ENCODE measurements at regions not wholly inside any gene's neighbourhood (a gene's known extent, or its start where the extent isn't known, plus 50 kb on each side); places are given as distances from the start of the nearest gene placed in this dataset.

GRCh38 chr4:186902361-186902760 lies 178.7 kb upstream of the FAT1 start:
- H3K27me3 ChIP-seq = no peaks in the 10 kb centered on the region
- no peaks in the 10 kb centered on the region for H3K36me3 ChIP-seq
- no peak for TF ChIP-seq CTCF (IDR thresholded peaks at IDR 0.05; ENCODE audit: low read depth, low read length)
- no peak overlapping the region for H3K27ac ChIP-seq
- H3K9me3 ChIP-seq (ENCODE audit: low read depth) = no peaks in the 10 kb centered on the region
- H3K4me1 ChIP-seq (ENCODE audit: low read depth) = no peaks in the 10 kb centered on the region
- no peak overlapping the region for H3K4me3 ChIP-seq
- DNase-seq (ENCODE audit: low read depth in 1 of 2, low spot score in 1 of 2) = no peak

DNA sequence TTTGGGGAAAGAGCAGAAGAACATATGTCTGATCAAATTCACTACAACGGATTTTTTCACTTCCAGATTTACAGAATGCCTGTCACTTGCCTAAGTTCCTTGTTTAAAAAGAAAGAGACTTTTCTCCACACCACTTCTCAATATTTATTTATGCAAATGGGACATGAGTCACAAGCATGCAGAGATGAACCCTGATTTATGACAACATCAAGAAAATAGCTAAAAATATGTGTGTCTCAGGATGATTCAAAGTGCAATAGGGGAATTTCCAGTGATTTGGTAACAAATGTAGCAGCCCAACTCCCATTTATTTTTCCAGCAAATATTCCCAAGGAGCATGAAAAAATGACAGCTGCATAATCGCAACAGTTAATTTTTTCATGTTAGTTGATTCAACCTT lies 180.4 kb upstream of the FAT1 start:
- Histone ChIP-seq H3K36me3 (no peaks in the 10 kb centered on the region), H3K4me1 (ENCODE audit: low read depth) (no peaks in the 10 kb centered on the region), H3K9me3 (ENCODE audit: low read depth) (no peaks in the 10 kb centered on the region), H3K27ac (no peak overlapping the region), H3K4me3 (no peak overlapping the region), H3K27me3 (no peaks in the 10 kb centered on the region)
- TF ChIP-seq CTCF (IDR thresholded peaks at IDR 0.05; ENCODE audit: low read depth, low read length) = no peak
- DNase-seq (ENCODE audit: low read depth in 1 of 2, low spot score in 1 of 2) = peak in 1 of 2 donors; percentile 73

DNA sequence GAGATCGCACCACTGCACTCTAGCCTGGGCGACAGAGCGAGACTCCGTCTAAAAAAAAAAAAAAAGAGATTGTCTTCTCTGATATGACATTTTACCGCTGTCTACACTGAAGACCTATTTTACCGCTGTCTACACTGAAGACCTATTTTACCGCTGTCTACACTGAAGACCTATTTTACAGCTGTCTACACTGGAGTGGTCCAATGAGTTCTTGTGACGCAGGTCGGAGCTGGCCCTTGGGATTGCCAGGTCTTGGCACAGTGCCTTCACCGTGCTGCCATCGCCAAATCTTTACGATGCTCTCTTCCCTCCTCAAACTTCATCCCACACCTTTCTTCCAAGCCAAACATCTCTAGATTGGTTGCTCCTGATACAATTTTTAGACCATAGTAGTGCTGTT lies 183.1 kb upstream of the FAT1 start:
- Histone ChIP-seq H3K4me3 (no peak overlapping the region), H3K27me3 (no peaks in the 10 kb centered on the region), H3K4me1 (ENCODE audit: low read depth) (no peaks in the 10 kb centered on the region), H3K36me3 (no peaks in the 10 kb centered on the region), H3K27ac (no peak overlapping the region), H3K9me3 (ENCODE audit: low read depth) (no peaks in the 10 kb centered on the region)
- TF ChIP-seq CTCF (IDR thresholded peaks at IDR 0.05; ENCODE audit: low read depth, low read length) = no peak
- DNase-seq (ENCODE audit: low read depth in 1 of 2, low spot score in 1 of 2) = no peak

DNA sequence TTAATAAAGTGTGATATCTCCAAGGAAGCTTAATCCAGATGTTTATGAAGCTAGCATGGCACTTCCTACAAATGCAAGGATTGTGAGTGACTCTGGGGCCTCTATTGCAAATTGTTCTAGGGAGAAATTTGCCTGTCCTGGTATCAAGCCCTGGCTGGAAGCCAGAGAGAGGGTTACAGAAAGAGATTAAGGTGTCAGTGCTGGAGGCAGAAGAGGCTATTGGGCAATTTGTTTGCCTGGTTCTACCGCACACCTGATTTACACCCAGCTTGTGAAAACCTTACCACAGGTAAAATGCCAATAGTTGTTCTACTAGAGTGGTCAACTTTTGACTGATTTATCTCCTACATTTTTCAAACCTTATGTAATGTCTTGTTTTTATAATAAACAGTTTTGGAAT lies 186.7 kb upstream of the FAT1 start:
- H3K27ac ChIP-seq = no peak overlapping the region
- H3K4me1 ChIP-seq (ENCODE audit: low read depth) = no peaks in the 10 kb centered on the region
- no peaks in the 10 kb centered on the region for H3K36me3 ChIP-seq
- no peak for DNase-seq (ENCODE audit: low read depth in 1 of 2, low spot score in 1 of 2)
- no peaks in the 10 kb centered on the region for H3K9me3 ChIP-seq (ENCODE audit: low read depth)
- TF ChIP-seq CTCF (IDR thresholded peaks at IDR 0.05; ENCODE audit: low read depth, low read length) = no peak
- no peak overlapping the region for H3K4me3 ChIP-seq
- no peaks in the 10 kb centered on the region for H3K27me3 ChIP-seq

DNA sequence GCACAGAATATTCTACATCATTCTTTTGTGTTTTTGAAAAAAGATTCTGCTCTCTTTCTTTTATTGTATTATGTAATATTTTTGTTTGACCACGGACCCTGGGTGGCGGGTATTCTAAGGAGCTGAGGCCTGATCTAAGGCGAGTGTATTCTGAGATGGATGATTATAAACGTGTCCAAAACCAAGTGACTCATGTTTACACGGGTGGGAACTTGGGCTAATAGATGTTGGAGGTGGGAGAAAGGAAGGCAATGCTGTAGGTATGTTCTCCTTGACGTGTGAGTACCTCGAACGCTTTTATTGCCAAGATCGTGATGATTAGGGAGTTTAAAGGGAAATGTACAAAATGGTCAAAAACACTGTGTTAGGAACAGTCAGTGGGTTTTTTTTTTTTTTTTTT lies 188.9 kb upstream of the FAT1 start:
- Histone ChIP-seq H3K36me3 (no peaks in the 10 kb centered on the region), H3K27ac (no peak overlapping the region), H3K4me3 (no peak overlapping the region), H3K27me3 (no peaks in the 10 kb centered on the region), H3K4me1 (ENCODE audit: low read depth) (no peaks in the 10 kb centered on the region), H3K9me3 (ENCODE audit: low read depth) (no peaks in the 10 kb centered on the region)
- DNase-seq (ENCODE audit: low read depth in 1 of 2, low spot score in 1 of 2) = no peak
- no peak for TF ChIP-seq CTCF (IDR thresholded peaks at IDR 0.05; ENCODE audit: low read depth, low read length)

DNA sequence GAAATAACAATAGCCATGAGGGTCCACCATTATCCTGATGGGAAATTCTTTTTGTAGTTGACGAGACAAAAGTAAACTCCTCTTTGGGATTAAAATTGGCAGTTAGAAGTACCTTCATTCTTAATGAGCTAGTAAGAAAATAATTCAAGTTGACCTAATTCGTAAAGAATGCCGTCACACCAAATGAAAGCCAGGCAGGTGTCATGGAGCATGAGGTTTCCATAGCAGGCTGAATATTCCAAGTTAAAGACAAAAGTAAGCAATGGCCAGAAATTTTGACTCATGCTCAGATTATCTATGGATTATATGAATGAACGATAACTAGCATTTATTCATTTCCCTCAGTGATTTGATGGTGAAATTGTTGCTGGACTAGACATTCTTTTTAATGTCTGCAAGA lies 192.2 kb upstream of the FAT1 start:
- Histone ChIP-seq H3K27me3 (no peaks in the 10 kb centered on the region), H3K36me3 (no peaks in the 10 kb centered on the region), H3K4me1 (ENCODE audit: low read depth) (no peaks in the 10 kb centered on the region), H3K9me3 (ENCODE audit: low read depth) (no peaks in the 10 kb centered on the region), H3K27ac (no peak overlapping the region), H3K4me3 (no peak overlapping the region)
- DNase-seq (ENCODE audit: low read depth in 1 of 2, low spot score in 1 of 2) = no peak
- TF ChIP-seq CTCF (IDR thresholded peaks at IDR 0.05; ENCODE audit: low read depth, low read length) = no peak
